Fibroblast of skin of left quadriceps (primary cell): ENCODE measurements at regions not wholly inside any gene's neighbourhood (a gene's known extent, or its start where the extent isn't known, plus 50 kb on each side); places are given as distances from the start of the nearest gene placed in this dataset.

Experiments
- DNase-seq, 2 experiments: peaks; one replicate each; pipeline ENCODE4 v3.0.0-alpha.2; 2013; ENCODE audit warnings: low read depth in 2 of 2

- no peak for DNase-seq
Measured at GRCh38 chr2:121095257-121096080, 189.5 kb downstream of the TFCP2L1 start.

- no peak for DNase-seq
Measured at GRCh38 chr2:121096611-121097010, 188.4 kb downstream of the TFCP2L1 start.

- no peak for DNase-seq
Measured at GRCh38 chr2:121098556-121098955, 186.4 kb downstream of the TFCP2L1 start.

GRCh38 chr2:121099329-121100290 is 185.4 kb downstream of the TFCP2L1 start:
- no peak for DNase-seq

- no peak for DNase-seq
Measured at GRCh38 chr2:121101093-121101715, 183.8 kb downstream of the TFCP2L1 start.

- no peak for DNase-seq
Measured at GRCh38 chr2:121102941-121103340, 182.1 kb downstream of the TFCP2L1 start.

- no peak for DNase-seq
Measured at GRCh38 chr2:121103960-121104359, 181.0 kb downstream of the TFCP2L1 start.

GRCh38 chr2:121104721-121105141 is 180.3 kb downstream of the TFCP2L1 start:
- no peak for DNase-seq

- DNase-seq, result no peak
Measured at GRCh38 chr2:121110924-121111323, 174.1 kb downstream of the TFCP2L1 start.

GRCh38 chr2:121118951-121119350 is 166.1 kb downstream of the TFCP2L1 start:
- no peak for DNase-seq

- no peak for DNase-seq
Measured at GRCh38 chr2:121120411-121120810, 164.6 kb downstream of the TFCP2L1 start.

- DNase-seq, result no peak
Measured at GRCh38 chr2:121120991-121121390, 164.0 kb downstream of the TFCP2L1 start.

GRCh38 chr2:121121661-121122060 is 163.3 kb downstream of the TFCP2L1 start:
- no peak for DNase-seq

- DNase-seq, result no peak
Measured at GRCh38 chr2:121123268-121123667, 161.7 kb downstream of the TFCP2L1 start.

- DNase-seq, result no peak
Measured at GRCh38 chr2:121124330-121124729, 160.7 kb downstream of the TFCP2L1 start.

GRCh38 chr2:121125350-121125749 is 159.7 kb downstream of the TFCP2L1 start:
- DNase-seq, result no peak

- DNase-seq, result no peak
Measured at GRCh38 chr2:121128741-121129659, 156.0 kb downstream of the TFCP2L1 start.

- no peak for DNase-seq
Measured at GRCh38 chr2:121129692-121130091, 155.3 kb downstream of the TFCP2L1 start.

- DNase-seq, result no peak
Measured at GRCh38 chr2:121130301-121130850, 154.6 kb downstream of the TFCP2L1 start.

GRCh38 chr2:121131375-121131774 is 153.6 kb downstream of the TFCP2L1 start:
- no peak for DNase-seq
